HepG2 (cell line): ENCODE measurements at regions not wholly inside any gene's neighbourhood (a gene's known extent, or its start where the extent isn't known, plus 50 kb on each side); places are given as distances from the start of the nearest gene placed in this dataset.

ENCODE experiments used
- CHD2 ChIP-seq: IDR thresholded peaks from 2 replicates; pipeline ENCODE4 v1.6.1; 2011; ENCODE audit warnings: low read depth, low read length, improper control_type of control experiment
- CHD4 ChIP-seq: fragments of 200-600 bp; sonication (generic); IDR thresholded peaks from 2 replicates; pipeline ENCODE4 v1.7.0; 2017; ENCODE audit warnings: mild to moderate bottlenecking, low read length, borderline replicate concordance
- CREB1 ChIP-seq, 2 experiments: fragments of 450-650 bp in 1 of 2; IDR thresholded peaks; 2 replicates each; pipeline ENCODE4 v1.6.1; 2016 to 2017; ENCODE audit warnings: control low read depth in 1 of 2, mild to moderate bottlenecking in 1 of 2, missing compliant biosample characterization in 1 of 2, missing genetic modification characterization in 1 of 2
- CTCF ChIP-seq: sonication (generic); formaldehyde crosslinking; IDR thresholded peaks from 2 replicates; pipeline ENCODE4 v1.5.0; 2020; ENCODE audit warnings: mild to moderate bottlenecking, missing genetic modification reagents, moderate library complexity
- EHMT2 ChIP-seq: fragments of 200-600 bp; sonication (generic); IDR thresholded peaks from 2 replicates; pipeline ENCODE4 v1.7.0; 2017; ENCODE audit warnings: antibody characterized with exemption, low read depth, low read length, borderline replicate concordance
- EZH2 ChIP-seq: conservative IDR thresholded peaks from 2 replicates; pipeline ENCODE4 v1.6.1; 2012; ENCODE audit warnings: mild to moderate bottlenecking, low read depth, low read length, moderate library complexity
- POLR2AphosphoS5 ChIP-seq: IDR thresholded peaks from 2 replicates; pipeline ENCODE4 v1.6.1; 2012; ENCODE audit warnings: low read depth, low read length
- SOX13 ChIP-seq, 3 experiments: fragments of 450-650 bp in 1 of 3; sonication (generic) in 1 of 3; formaldehyde crosslinking in 1 of 3; IDR thresholded peaks in 2 of 3; conservative IDR thresholded peaks in 1 of 3; 2 replicates each; pipeline versions ENCODE4 v1.5.0 to v1.6.1; 2016 to 2020; ENCODE audit warnings: antibody characterized with exemption in 1 of 3, mild to moderate bottlenecking in 1 of 3, missing compliant biosample characterization in 1 of 3, missing genetic modification reagents in 1 of 3, moderate library complexity in 1 of 3
- ZBTB38 ChIP-seq: sonication (generic); formaldehyde crosslinking; IDR thresholded peaks from 2 replicates; pipeline ENCODE4 v1.5.1; 2020; ENCODE audit warnings: mild to moderate bottlenecking, missing genetic modification reagents

DNA sequence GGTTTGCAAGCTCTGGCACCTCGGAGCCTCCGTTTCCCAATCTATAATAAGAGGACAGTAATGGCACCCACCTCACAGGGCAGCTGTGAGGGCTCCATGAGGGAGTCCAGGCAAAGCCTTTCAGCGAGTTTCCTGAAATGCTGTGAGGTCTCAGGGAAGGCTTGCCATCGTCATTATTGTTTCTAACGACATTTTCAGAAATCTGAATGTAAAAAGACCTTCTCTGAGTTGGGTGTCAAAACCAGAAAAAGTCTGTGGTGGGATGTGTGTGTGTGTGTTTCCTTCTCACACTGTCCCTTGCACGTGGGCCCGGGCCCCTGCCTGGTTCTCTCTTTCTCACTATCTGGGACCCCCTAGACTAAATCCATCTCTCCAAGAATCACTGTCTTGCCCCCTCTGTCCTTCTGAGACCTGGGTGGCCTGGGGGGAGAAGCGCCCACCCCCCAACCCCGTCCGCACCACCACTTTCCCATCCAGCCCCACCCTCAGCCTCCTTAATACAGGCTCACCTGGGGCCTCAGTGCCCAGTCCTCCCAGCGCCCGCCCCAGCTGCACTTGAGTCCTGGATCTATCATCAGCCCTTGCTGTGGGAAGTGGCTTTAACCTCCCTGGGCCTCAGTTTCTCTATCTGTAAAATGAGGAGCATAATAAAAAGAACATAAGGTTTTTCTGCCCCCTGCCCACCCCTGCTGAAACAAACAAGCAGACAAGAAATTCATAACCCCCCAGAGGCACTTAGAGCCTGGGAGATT, 180.3 kb downstream of the C9orf50 start:
- TF ChIP-seq ZBTB38 (no peak), EHMT2 (no peak), CHD2 (no peak), CHD4 (no peak), CTCF (no peak), EZH2 (no peak), SOX13 (IDR thresholded peaks at IDR 0.05) (no peak), SOX13 (CRISPR knock-in tag; conservative IDR thresholded peaks at IDR 0.05 in 1 of 2, IDR thresholded peaks at IDR 0.05 in 1 of 2) (no peak), CREB1 (IDR thresholded peaks at IDR 0.05) (no peak), CREB1 (CRISPR knock-in tag; IDR thresholded peaks at IDR 0.05) (no peak), POLR2AphosphoS5 (no peak)
